Upper lobe of right lung (tissue), 1 donor: ENCODE measurements at regions not wholly inside any gene's neighbourhood (a gene's known extent, or its start where the extent isn't known, plus 50 kb on each side); places are given as distances from the start of the nearest gene placed in this dataset.
"Not testable (repeated sequence)": the region's sequence is repeated elsewhere in the genome, so short reads cannot be mapped to it uniquely, and the experiment has no call there.

ENCODE experiments used
- ATAC-seq: fragments of 200-7000 bp; cut with Tn5 transposase; one replicate; pipeline ENCODE4 v1.9.1; 2020; ENCODE audit warnings: mild to moderate bottlenecking, moderate library complexity
- DNase-seq: peaks from one replicate; pipeline ENCODE4 v3.0.0-alpha.2; 2020
- H3K27ac ChIP-seq: fragments of 200-600 bp; one replicate; pipeline ENCODE4 v1.8.0; 2022
- H3K27me3 ChIP-seq: fragments of 200-600 bp; one replicate; pipeline ENCODE4 v1.8.0; 2022; ENCODE audit warnings: mild to moderate bottlenecking
- H3K36me3 ChIP-seq: fragments of 200-600 bp; one replicate; pipeline ENCODE4 v1.8.0; 2022
- H3K4me1 ChIP-seq: fragments of 200-600 bp; one replicate; pipeline ENCODE4 v1.8.0; 2022
- H3K4me3 ChIP-seq: fragments of 200-600 bp; one replicate; pipeline ENCODE4 v1.8.0; 2022; ENCODE audit warnings: mild to moderate bottlenecking
- H3K9me3 ChIP-seq: fragments of 200-600 bp; one replicate; pipeline ENCODE4 v1.8.0; 2022
- intact Hi-C: fragments of 100-400 bp; cut with DNase I; formaldehyde crosslinking; loops from one replicate; pipeline ENCODE4 v1.11.0; 2022
- TF ChIP-seq, protein P1 (sequence below): fragments of 200-600 bp; IDR thresholded peaks from one replicate; pipeline ENCODE4 v1.8.0; 2022; ENCODE audit warnings: antibody characterized with exemption
- donor health status: DM: no; HTN: yes; CAD: no; lungs with severe emphysema.

DNA sequence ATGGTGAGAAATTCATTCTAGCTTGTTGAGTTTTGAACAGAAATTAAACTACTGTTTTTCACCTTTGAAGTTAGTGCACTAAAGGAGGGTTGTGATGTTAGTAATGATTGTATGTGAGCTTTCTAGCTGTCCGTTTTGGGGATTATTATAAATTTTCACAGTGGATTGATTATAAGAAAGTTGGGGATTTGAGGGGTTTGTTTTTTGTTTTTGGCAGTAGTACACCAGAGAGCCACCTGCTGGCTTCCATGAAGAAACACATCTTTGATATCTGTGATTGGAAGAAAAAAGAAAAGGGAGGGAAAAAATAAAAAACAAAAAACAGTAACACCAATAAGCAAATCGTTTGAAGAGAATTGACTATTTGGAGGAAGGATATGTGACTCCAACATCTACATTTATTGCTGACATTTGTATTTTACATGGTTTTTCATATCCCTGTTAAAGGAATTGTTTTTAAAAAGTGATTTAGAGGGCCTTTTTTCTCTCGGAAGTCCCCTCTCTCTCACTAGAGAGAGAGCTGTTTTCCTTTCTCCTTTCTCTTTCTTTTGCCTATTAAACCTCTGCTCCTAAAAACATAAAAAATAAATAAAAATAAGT lies 1469.5 kb upstream of the GOT2 start:
- no peaks in the 10 kb centered on the region for H3K27me3 ChIP-seq
- intact Hi-C loops = no loop called here
- no peaks in the 10 kb centered on the region for H3K36me3 ChIP-seq
- ATAC-seq = no peak
- H3K27ac ChIP-seq = no peak overlapping the region
- TF ChIP-seq, protein P1, sequence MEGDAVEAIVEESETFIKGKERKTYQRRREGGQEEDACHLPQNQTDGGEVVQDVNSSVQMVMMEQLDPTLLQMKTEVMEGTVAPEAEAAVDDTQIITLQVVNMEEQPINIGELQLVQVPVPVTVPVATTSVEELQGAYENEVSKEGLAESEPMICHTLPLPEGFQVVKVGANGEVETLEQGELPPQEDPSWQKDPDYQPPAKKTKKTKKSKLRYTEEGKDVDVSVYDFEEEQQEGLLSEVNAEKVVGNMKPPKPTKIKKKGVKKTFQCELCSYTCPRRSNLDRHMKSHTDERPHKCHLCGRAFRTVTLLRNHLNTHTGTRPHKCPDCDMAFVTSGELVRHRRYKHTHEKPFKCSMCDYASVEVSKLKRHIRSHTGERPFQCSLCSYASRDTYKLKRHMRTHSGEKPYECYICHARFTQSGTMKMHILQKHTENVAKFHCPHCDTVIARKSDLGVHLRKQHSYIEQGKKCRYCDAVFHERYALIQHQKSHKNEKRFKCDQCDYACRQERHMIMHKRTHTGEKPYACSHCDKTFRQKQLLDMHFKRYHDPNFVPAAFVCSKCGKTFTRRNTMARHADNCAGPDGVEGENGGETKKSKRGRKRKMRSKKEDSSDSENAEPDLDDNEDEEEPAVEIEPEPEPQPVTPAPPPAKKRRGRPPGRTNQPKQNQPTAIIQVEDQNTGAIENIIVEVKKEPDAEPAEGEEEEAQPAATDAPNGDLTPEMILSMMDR = peak; percentile 40
- no peaks in the 10 kb centered on the region for H3K9me3 ChIP-seq
- H3K4me1 ChIP-seq = no peaks in the 10 kb centered on the region
- no peak overlapping the region for H3K4me3 ChIP-seq
- DNase-seq = no peak

DNA sequence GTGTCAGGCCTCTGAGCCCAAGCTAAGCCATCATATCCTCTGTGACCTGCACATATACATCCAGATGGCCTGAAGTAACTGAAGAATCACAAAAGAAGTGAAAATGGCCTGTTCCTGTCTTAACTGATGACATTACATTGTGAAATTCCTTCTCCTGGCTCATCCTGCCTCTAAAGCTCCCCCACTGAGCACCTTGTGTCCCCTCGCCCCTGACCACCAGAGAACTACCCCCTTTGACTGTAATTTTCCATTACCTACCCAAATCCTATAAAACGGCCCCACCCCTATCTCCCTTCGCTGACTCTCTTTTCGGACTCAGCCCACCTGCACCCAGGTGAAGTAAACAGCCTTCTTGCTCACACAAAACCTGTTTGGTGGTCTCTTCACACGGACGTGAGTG lies 1466.6 kb upstream of the GOT2 start:
- H3K9me3 ChIP-seq, DNase-seq, H3K36me3 ChIP-seq, intact Hi-C loops, H3K27me3 ChIP-seq, H3K4me1 ChIP-seq, H3K27ac ChIP-seq, H3K4me3 ChIP-seq, ATAC-seq: not testable (repeated sequence)

DNA sequence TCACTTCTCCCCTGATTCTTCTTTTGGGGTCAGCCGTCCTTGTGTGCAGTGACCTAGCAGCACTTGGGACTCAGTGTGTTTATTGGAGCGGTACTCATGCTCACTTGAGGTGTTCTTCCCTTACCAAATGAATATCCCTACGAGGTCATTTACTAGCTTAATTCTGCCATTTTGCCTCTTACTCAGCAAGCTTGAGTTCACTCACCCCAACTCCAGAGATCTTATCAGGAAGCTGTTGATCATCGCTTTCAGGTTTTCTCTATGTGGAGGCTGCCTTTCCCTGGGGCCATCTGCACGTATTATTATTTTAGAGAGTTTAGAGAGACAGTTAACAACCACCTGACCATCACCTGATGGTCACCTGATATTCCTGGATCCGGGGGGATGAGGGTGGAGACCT lies 1466.0 kb upstream of the GOT2 start:
- no peak for ATAC-seq
- intact Hi-C loops = no loop called here
- H3K9me3 ChIP-seq = no peaks in the 10 kb centered on the region

DNA sequence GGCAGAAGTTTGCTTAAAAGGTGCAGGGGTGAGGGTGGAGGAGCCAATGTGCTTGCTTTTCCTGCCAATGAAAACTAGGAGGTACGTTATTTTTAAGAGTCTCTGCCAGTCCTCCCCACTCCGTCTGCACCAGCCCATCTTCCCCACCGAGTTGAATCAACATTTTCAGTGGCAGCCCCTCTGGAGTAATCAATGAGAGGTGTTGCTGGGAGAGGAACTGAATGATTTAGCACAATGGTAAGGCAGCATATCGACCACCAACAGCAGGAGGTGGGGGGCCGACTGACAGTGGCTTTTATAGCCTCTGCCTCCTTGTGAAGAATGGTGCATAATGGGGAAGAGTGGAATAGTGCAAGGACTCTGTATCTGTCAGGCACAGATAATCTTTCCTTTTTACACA lies 1465.0 kb upstream of the GOT2 start:
- Histone ChIP-seq H3K9me3 (no peaks in the 10 kb centered on the region), H3K27me3 (no peaks in the 10 kb centered on the region), H3K27ac (no peak overlapping the region), H3K4me1 (no peaks in the 10 kb centered on the region), H3K4me3 (no peak overlapping the region), H3K36me3 (no peaks in the 10 kb centered on the region)
- TF ChIP-seq, protein P1 = no peak
- ATAC-seq (no peak), DNase-seq (no peak)
- intact Hi-C loops = no loop called here

More for the DNA sequence above, 1466.0 kb upstream of the GOT2 start:
- Histone ChIP-seq H3K27ac (no peak overlapping the region), H3K4me3 (no peak overlapping the region), H3K4me1 (no peaks in the 10 kb centered on the region), H3K36me3 (no peaks in the 10 kb centered on the region), H3K27me3 (no peaks in the 10 kb centered on the region)
- TF ChIP-seq, protein P1 = no peak
- DNase-seq = no peak

DNA sequence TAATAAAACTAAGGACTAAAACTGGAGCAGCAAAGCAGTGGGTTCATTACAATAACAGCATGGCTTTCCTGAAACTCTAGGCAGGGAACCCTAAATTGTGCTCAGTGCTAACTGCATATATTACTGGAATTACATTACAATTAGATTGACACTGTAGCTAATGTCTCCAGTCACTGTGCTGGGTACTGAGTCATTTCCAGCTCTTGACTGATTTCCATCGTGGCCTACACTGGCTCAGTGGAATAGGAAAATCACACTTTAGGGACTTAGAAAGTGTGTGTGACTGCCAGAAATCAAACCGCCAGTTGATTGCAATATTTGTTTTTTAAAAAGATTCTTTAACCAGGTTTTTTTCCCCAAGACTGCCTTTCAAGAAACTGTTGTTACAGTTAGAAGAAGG lies 1447.4 kb upstream of the GOT2 start:
- H3K36me3 ChIP-seq = no peaks in the 10 kb centered on the region
- H3K4me1 ChIP-seq = no peaks in the 10 kb centered on the region
- DNase-seq (no peak), ATAC-seq (no peak)
- H3K9me3 ChIP-seq = no peaks in the 10 kb centered on the region
- H3K27ac ChIP-seq = no peak overlapping the region
- TF ChIP-seq, protein P1 = no peak
- intact Hi-C loops = no loop called here
- no peak overlapping the region for H3K4me3 ChIP-seq
- H3K27me3 ChIP-seq = no peaks in the 10 kb centered on the region

DNA sequence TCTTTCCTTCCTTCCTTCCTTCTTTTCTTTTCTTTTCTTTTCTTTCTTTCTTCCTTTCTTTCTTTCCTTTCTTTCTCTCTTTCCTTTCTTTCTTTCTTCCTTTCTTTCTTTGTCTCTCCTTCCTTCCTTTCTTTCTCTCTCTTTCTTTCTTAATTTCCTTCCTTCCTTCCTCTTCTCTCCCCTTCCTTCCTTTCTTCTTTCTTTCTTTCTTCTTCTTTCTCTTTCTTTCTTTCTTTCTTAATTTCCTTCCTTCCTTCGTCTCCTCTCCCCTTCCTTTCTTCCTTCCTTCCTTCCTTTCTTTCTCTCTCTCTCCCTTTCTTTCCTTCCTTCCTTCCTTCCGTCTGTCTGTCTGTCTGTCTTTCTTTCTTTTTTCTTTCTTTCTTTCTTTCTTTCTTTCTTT lies 1446.5 kb upstream of the GOT2 start:
- TF ChIP-seq, protein P1 = no peak
- Histone ChIP-seq H3K9me3 (no peaks in the 10 kb centered on the region), H3K27ac (no peak overlapping the region), H3K36me3 (no peaks in the 10 kb centered on the region), H3K27me3 (no peaks in the 10 kb centered on the region), H3K4me3 (no peak overlapping the region), H3K4me1 (no peaks in the 10 kb centered on the region)
- ATAC-seq = no peak
- intact Hi-C loops = no loop called here
- no peak for DNase-seq
